Testis (tissue), 2 donors: ENCODE measurements at regions not wholly inside any gene's neighbourhood (a gene's known extent, or its start where the extent isn't known, plus 50 kb on each side); places are given as distances from the start of the nearest gene placed in this dataset.

Experiments
- CTCF ChIP-seq, 3 experiments: fragments of 450-650 bp in 2 of 3; fragments of 200-600 bp in 1 of 3; sonication (generic) in 1 of 3; IDR thresholded peaks; one replicate each; pipeline ENCODE4 v1.5.1; 2016 to 2019; ENCODE audit warnings: antibody characterized with exemption in 3 of 3, mild to moderate bottlenecking in 2 of 3, moderate library complexity in 1 of 3
- POLR2A ChIP-seq: fragments of 450-650 bp; IDR thresholded peaks from one replicate; pipeline ENCODE4 v1.6.1; 2017; ENCODE audit warnings: antibody characterized with exemption, mild to moderate bottlenecking, moderate library complexity

GRCh38 chr4:186823989-186824388 is 100.3 kb upstream of the FAT1 start:
- TF ChIP-seq CTCF (IDR thresholded peaks at IDR 0.05) (no peak), POLR2A (no peak)
